Ascending aorta (tissue), 2 donors: ENCODE measurements at regions not wholly inside any gene's neighbourhood (a gene's known extent, or its start where the extent isn't known, plus 50 kb on each side); places are given as distances from the start of the nearest gene placed in this dataset.

Experiments used
- DNase-seq, 2 donors: peaks; one replicate each; pipeline ENCODE4 v3.0.0-alpha.2; 2019; ENCODE audit warnings: low spot score in 2 of 2
- H3K27ac ChIP-seq, 2 donors: fragments of 200-600 bp; sonication (generic); one replicate each; pipeline ENCODE4 v1.5.1; 2016 to 2017; ENCODE audit warnings: mild to moderate bottlenecking in 1 of 2
- H3K27me3 ChIP-seq: fragments of 200-600 bp; sonication (generic); one replicate; pipeline ENCODE4 v1.5.1; 2017
- H3K36me3 ChIP-seq, 2 donors: fragments of 200-600 bp; sonication (generic); one replicate each; pipeline ENCODE4 v1.5.1; 2016
- H3K4me1 ChIP-seq, 2 donors: fragments of 200-600 bp; sonication (generic); one replicate each; pipeline ENCODE4 v1.5.1; 2016 to 2017; ENCODE audit warnings: mild to moderate bottlenecking in 1 of 2
- H3K4me3 ChIP-seq, 2 donors: fragments of 200-600 bp; sonication (generic); one replicate each; pipeline ENCODE4 v1.5.1; 2016 to 2017; ENCODE audit warnings: mild to moderate bottlenecking in 1 of 2
- H3K9me3 ChIP-seq, 2 donors: fragments of 200-600 bp; sonication (generic); one replicate each; pipeline ENCODE4 v1.5.1; 2016
- CTCF ChIP-seq, 3 experiments: fragments of 200-600 bp in 2 of 3; fragments of 450-650 bp in 1 of 3; sonication (generic) in 2 of 3; IDR thresholded peaks; one replicate each; pipeline ENCODE4 v1.5.1; 2016 to 2019; ENCODE audit warnings: antibody characterized with exemption in 3 of 3, mild to moderate bottlenecking in 1 of 3, moderate library complexity in 1 of 3
- intact Hi-C: fragments of 100-400 bp; cut with DNase I; formaldehyde crosslinking; loops from one replicate; pipeline ENCODE4 v1.15.1; 2023

- intact Hi-C loops: no loop called here
- Histone ChIP-seq H3K4me1 (no peaks in the 10 kb centered on the region), H3K4me3 (no peak overlapping the region), H3K9me3 (no peaks in the 10 kb centered on the region), H3K36me3 (no peaks in the 10 kb centered on the region), H3K27ac (no peak overlapping the region), H3K27me3 (no peaks in the 10 kb centered on the region)
- no peak for TF ChIP-seq CTCF (IDR thresholded peaks at IDR 0.05)
- DNase-seq: no peak
Measured at GRCh38 chr1:58031416-58031815, 515.1 kb downstream of the OMA1 start.

DNA sequence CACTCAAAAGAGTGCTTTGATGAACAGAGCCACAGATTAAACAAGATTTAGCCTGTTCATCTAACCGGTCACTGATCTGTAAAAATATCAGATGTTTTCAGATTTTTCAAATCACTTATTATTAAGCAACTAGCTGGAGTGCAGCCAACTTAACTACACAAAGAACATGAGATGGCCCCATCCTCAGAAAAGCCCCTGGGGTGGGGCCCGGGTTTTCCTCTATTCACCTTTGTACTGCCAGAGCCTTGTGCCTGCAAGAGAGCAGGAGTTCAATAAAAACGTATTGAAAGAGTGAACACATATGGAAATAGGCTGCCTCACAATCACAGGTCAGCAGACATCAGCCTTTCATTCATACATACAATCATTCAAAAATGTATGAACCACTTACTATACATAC, 516.1 kb downstream of the OMA1 start:
- Histone ChIP-seq H3K27me3 (no peaks in the 10 kb centered on the region), H3K4me1 (no peaks in the 10 kb centered on the region), H3K4me3 (no peak overlapping the region), H3K27ac (no peak overlapping the region), H3K9me3 (no peaks in the 10 kb centered on the region), H3K36me3 (no peaks in the 10 kb centered on the region)
- no peak for TF ChIP-seq CTCF (IDR thresholded peaks at IDR 0.05)
- intact Hi-C loops: no loop called here
- no peak for DNase-seq

DNA sequence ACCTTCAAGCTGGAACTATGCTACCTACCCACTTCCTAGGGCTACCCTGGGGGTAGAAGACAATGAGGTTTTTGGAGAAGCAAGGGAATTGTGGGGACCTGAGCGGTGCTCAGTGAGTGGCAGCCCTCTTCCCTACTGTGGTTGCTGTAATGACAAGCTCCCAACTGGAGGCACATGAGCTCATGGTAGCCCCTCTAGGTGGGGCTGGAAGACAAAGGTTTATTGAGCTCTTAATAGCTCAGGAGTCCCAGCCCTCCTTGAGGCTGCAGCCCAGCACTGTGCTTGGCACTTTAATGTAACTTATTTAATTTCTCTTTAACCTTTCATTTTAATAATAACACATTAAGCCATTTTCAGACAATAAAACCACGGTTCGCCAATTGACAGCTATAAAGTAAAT, 528.9 kb downstream of the OMA1 start:
- no peak for TF ChIP-seq CTCF (IDR thresholded peaks at IDR 0.05)
- no peaks in the 10 kb centered on the region for H3K27me3 ChIP-seq
- H3K9me3 ChIP-seq: no peaks in the 10 kb centered on the region
- intact Hi-C loops: no loop called here
- DNase-seq: no peak
- no peaks in the 10 kb centered on the region for H3K4me1 ChIP-seq
- H3K4me3 ChIP-seq: no peak overlapping the region
- no peak overlapping the region for H3K27ac ChIP-seq
- H3K36me3 ChIP-seq: no peaks in the 10 kb centered on the region

- H3K4me1 ChIP-seq: no peaks in the 10 kb centered on the region
- H3K27me3 ChIP-seq: no peaks in the 10 kb centered on the region
- no peak overlapping the region for H3K27ac ChIP-seq
- H3K4me3 ChIP-seq: no peak overlapping the region
- H3K9me3 ChIP-seq: no peaks in the 10 kb centered on the region
- no peak for DNase-seq
- no peaks in the 10 kb centered on the region for H3K36me3 ChIP-seq
- intact Hi-C loops: no loop called here
- TF ChIP-seq CTCF (IDR thresholded peaks at IDR 0.05): no peak
Measured at GRCh38 chr1:58013237-58013636, 533.3 kb downstream of the OMA1 start.

DNA sequence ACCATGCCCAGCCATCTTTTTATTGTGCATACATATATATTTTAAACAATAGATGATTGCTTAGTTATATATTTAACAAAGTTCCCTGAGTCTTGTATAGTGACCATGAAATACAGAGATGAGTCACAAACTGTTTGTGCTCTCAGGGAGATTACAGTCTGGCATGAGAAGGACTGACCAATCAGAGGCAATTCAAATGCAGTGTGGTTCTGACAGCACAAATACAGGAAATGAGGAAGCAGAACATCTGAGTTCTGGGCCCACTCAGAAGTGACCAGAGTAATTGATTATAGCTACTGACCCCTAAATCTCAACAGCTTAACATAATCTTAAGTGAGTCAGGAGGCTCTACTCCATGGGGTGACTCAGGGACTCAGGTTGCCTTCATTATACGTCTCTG, 534.5 kb downstream of the OMA1 start:
- Histone ChIP-seq H3K36me3 (no peaks in the 10 kb centered on the region), H3K4me3 (no peak overlapping the region), H3K9me3 (no peaks in the 10 kb centered on the region), H3K27me3 (no peaks in the 10 kb centered on the region), H3K4me1 (no peaks in the 10 kb centered on the region), H3K27ac (no peak overlapping the region)
- intact Hi-C loops: no loop called here
- TF ChIP-seq CTCF (IDR thresholded peaks at IDR 0.05): no peak
- DNase-seq: no peak

GRCh38 chr1:58006421-58007046, 540.0 kb downstream of the OMA1 start:
- Histone ChIP-seq H3K4me3 (no peak overlapping the region), H3K4me1 (no peaks in the 10 kb centered on the region), H3K36me3 (no peaks in the 10 kb centered on the region), H3K9me3 (no peaks in the 10 kb centered on the region), H3K27me3 (no peaks in the 10 kb centered on the region), H3K27ac (no peak overlapping the region)
- no peak for DNase-seq
- TF ChIP-seq CTCF (IDR thresholded peaks at IDR 0.05): no peak
- intact Hi-C loops: no loop called here
